Thoracic aorta (tissue), 2 donors: ENCODE measurements at regions not wholly inside any gene's neighbourhood (a gene's known extent, or its start where the extent isn't known, plus 50 kb on each side); places are given as distances from the start of the nearest gene placed in this dataset.

Source experiments
- ATAC-seq: fragments of 150-250 bp; one replicate; pipeline ENCODE4 v1.8.0; 2017; ENCODE audit warnings: low read depth; ENCODE audit not compliant: insufficient number of reproducible peaks, low FRiP score
- DNase-seq: peaks from one replicate; pipeline ENCODE4 v3.0.0-alpha.2; 2020; ENCODE audit warnings: low spot score
- H3K27ac ChIP-seq, 2 donors: fragments of 200-600 bp; sonication (generic); 1 replicate in 1 of 2; 2 replicates in 1 of 2; pipeline ENCODE4 v1.5.1; 2016; ENCODE audit warnings: mild to moderate bottlenecking in 2 of 2, moderate library complexity in 2 of 2
- H3K27me3 ChIP-seq: fragments of 200-600 bp; sonication (generic); replicated peaks from 2 replicates; pipeline ENCODE4 v1.6.0; 2016; ENCODE audit warnings: mild to moderate bottlenecking; ENCODE audit not compliant: insufficient read depth
- H3K36me3 ChIP-seq: fragments of 200-600 bp; sonication (generic); one replicate; pipeline ENCODE4 v1.5.1; 2016
- H3K4me1 ChIP-seq, 2 donors: fragments of 200-600 bp; sonication (generic); 1 replicate in 1 of 2; 2 replicates in 1 of 2; pipeline versions ENCODE4 v1.5.1 to v1.6.0; 2016; ENCODE audit warnings: low read depth in 2 of 2, mild to moderate bottlenecking in 1 of 2; ENCODE audit not compliant: control insufficient read depth in 1 of 2
- H3K4me3 ChIP-seq: fragments of 200-600 bp; sonication (generic); 2 replicates; pipeline ENCODE4 v1.5.1; 2016; ENCODE audit warnings: mild to moderate bottlenecking
- H3K9me3 ChIP-seq: fragments of 200-600 bp; sonication (generic); 2 replicates; pipeline ENCODE4 v1.5.1; 2016
- TF ChIP-seq, protein P1 (sequence below): fragments of 200-600 bp; sonication (generic); IDR thresholded peaks from one replicate; pipeline ENCODE4 v1.5.1; 2019; ENCODE audit warnings: antibody characterized with exemption

GRCh38 chr5:91840412-91840811 lies 457.3 kb upstream of the ARRDC3 start:
- Histone ChIP-seq H3K9me3 (no peaks in the 10 kb centered on the region), H3K4me1 (no peaks in the 10 kb centered on the region), H3K36me3 (no peaks in the 10 kb centered on the region), H3K27ac (no peak overlapping the region), H3K27me3 (no peaks in the 10 kb centered on the region), H3K4me3 (no peak overlapping the region)
- TF ChIP-seq, protein P1, sequence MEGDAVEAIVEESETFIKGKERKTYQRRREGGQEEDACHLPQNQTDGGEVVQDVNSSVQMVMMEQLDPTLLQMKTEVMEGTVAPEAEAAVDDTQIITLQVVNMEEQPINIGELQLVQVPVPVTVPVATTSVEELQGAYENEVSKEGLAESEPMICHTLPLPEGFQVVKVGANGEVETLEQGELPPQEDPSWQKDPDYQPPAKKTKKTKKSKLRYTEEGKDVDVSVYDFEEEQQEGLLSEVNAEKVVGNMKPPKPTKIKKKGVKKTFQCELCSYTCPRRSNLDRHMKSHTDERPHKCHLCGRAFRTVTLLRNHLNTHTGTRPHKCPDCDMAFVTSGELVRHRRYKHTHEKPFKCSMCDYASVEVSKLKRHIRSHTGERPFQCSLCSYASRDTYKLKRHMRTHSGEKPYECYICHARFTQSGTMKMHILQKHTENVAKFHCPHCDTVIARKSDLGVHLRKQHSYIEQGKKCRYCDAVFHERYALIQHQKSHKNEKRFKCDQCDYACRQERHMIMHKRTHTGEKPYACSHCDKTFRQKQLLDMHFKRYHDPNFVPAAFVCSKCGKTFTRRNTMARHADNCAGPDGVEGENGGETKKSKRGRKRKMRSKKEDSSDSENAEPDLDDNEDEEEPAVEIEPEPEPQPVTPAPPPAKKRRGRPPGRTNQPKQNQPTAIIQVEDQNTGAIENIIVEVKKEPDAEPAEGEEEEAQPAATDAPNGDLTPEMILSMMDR, result no peak
- ATAC-seq (no peak), DNase-seq (no peak)

- ATAC-seq, result no peak
- Histone ChIP-seq H3K27ac (no peak overlapping the region), H3K9me3 (no peaks in the 10 kb centered on the region), H3K4me3 (no peak overlapping the region), H3K4me1 (no peaks in the 10 kb centered on the region), H3K36me3 (no peaks in the 10 kb centered on the region), H3K27me3 (no peaks in the 10 kb centered on the region)
- TF ChIP-seq, protein P1, result no peak
- no peak for DNase-seq
Observed at GRCh38 chr5:91839721-91840120, 456.6 kb upstream of the ARRDC3 start.

- no peak for DNase-seq
- TF ChIP-seq, protein P1, result no peak
- H3K36me3 ChIP-seq, result no peaks in the 10 kb centered on the region
Observed at GRCh38 chr5:91839233-91839632, 456.1 kb upstream of the ARRDC3 start.

GRCh38 chr5:91830361-91830953 lies 447.3 kb upstream of the ARRDC3 start:
- H3K4me1 ChIP-seq, result no peaks in the 10 kb centered on the region
- no peaks in the 10 kb centered on the region for H3K36me3 ChIP-seq
- DNase-seq, result no peak
- no peaks in the 10 kb centered on the region for H3K27me3 ChIP-seq
- no peak overlapping the region for H3K27ac ChIP-seq
- H3K9me3 ChIP-seq, result no peaks in the 10 kb centered on the region
- no peak overlapping the region for H3K4me3 ChIP-seq
- TF ChIP-seq, protein P1, result no peak
- ATAC-seq, result no peak

More at GRCh38 chr5:91839233-91839632, 456.1 kb upstream of the ARRDC3 start:
- Histone ChIP-seq H3K4me1 (no peaks in the 10 kb centered on the region), H3K9me3 (no peaks in the 10 kb centered on the region), H3K4me3 (no peak overlapping the region), H3K27ac (no peak overlapping the region), H3K27me3 (no peaks in the 10 kb centered on the region)
- no peak for ATAC-seq

DNA sequence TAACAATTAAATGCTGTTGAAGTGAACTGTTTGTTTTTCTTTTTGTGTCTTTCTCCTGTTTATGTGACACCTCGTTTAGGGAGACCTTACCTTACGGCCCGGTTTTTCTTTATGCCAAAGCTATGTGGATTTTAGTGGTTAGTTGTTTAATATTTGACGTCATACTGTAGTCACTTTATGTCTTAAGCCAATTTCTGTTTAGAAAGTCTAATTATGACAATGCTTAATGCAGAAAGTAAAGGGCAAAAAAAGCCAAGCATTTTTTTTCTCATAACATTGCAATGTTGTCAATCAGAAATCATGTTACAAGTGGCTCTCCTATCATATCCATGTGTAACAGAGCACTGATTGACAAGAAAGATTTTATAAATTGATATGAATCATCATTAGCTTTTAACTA lies 442.5 kb upstream of the ARRDC3 start:
- Histone ChIP-seq H3K4me1 (no peaks in the 10 kb centered on the region), H3K27ac (no peak overlapping the region), H3K4me3 (no peak overlapping the region), H3K27me3 (no peaks in the 10 kb centered on the region), H3K36me3 (no peaks in the 10 kb centered on the region), H3K9me3 (no peaks in the 10 kb centered on the region)
- no peak for ATAC-seq
- no peak for DNase-seq
- TF ChIP-seq, protein P1, result no peak
